ENCODE measurements at regions not wholly inside any gene's neighbourhood (a gene's known extent, or its start where the extent isn't known, plus 50 kb on each side); places are given as distances from the start of the nearest gene placed in this dataset.
A peak's percentile ranks its signal among the peaks of the same experiment; 100 is the strongest.
"Not testable (repeated sequence)": the region's sequence is repeated elsewhere in the genome, so short reads cannot be mapped to it uniquely, and the experiment has no call there.

GRCh38 chr12:8282181-8282580, 54.8 kb upstream of the FAM90A1 start:
- not testable (repeated sequence) for DNase-seq

GRCh38 chr12:8285681-8286080, 58.3 kb upstream of the FAM90A1 start:
- not testable (repeated sequence) for DNase-seq

- DNase-seq: not testable (repeated sequence)
Observed at GRCh38 chr12:8291764-8292163, 64.3 kb upstream of the FAM90A1 start.

DNA sequence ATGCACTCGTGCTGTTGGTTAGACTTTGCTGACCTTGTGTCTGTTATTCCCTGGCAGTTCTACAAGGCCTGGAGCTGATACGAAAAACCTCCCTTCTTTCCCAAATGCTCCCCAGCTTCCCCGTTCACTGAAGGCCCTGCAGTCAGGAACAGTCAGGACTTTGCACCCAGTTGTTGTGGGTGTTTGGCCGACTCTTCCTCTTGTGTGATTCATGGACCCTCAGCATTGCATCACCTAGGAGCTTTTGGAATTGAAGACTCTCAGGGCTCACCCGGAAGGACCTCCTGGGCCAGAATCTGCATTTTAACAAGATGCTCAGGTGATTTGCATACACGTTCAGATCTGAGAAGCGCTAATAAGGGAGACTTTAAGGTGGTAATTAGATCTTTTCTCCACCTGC, 67.2 kb upstream of the FAM90A1 start:
- not testable (repeated sequence) for DNase-seq

DNA sequence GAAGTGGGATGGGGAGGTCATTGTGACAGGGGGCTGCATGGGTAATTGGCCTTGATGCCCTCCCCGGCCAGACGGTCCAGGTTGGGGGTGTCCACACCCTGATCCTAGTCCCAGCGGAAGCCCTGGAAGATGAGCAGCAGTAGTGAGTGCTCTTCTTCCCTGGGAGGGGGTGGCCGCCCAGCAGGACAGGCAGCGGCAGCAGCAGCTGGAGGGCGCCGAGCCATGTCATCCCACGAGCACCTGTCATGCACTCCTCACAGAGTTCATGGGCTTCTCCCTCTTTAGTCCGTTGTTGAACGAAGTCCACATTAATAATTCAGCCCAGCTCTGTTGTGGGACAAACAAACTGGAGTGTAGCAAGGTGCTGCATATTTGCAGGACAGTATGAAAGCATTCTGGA, 81.2 kb upstream of the FAM90A1 start:
- DNase-seq: not testable (repeated sequence)

GRCh38 chr12:8315997-8316396, 88.6 kb upstream of the FAM90A1 start:
- not testable (repeated sequence) for DNase-seq

- not testable (repeated sequence) for DNase-seq
Observed at GRCh38 chr12:8317675-8318074, 90.3 kb upstream of the FAM90A1 start.

GRCh38 chr12:8320251-8320730, 92.9 kb upstream of the FAM90A1 start:
- peak; percentile 39 for DNase-seq

GRCh38 chr12:8320791-8321370, 93.5 kb upstream of the FAM90A1 start:
- not testable (repeated sequence) for DNase-seq

GRCh38 chr12:8325145-8325839, 97.9 kb upstream of the FAM90A1 start:
- DNase-seq: not testable (repeated sequence)

DNA sequence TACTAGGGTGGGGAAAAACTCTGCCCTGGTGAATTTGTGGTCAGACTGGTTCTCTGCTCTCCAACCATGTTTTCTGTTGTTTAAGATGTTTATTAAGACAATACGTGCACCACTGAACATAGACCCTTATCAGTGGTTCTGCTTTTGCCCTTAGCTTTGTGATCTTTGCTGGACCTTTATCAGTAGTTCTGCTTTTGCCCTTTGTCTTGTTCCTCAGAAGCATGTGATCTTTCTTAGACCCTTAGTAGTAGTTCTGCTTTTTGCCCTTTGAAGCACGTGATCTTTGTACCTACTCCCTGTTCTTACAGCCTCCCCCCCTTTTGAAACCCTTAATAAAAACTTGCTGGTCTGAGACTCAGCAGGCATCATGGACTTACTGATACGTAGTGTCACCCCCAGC, 101.4 kb upstream of the FAM90A1 start:
- DNase-seq: not testable (repeated sequence)

DNA sequence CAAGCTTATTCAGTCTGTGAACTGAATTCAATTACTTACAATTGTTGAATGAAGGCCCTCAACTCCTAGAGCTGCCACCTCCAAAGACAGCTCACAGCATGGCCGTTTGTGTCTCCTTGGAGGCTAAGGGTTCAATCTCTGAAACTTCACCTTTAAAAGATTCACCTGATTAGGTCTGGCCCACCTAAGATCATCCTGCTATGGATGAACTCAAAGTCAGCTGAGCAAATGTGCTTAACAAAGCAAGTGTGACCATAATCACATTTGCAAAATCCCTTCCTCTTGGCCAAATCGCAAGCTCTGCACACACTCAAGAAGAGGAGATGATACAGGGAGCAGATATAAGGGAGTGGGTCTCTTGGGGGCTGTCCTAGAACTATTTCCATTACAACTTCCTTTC, 105.0 kb upstream of the FAM90A1 start:
- DNase-seq: not testable (repeated sequence)

GRCh38 chr12:8351073-8351472, 104.7 kb upstream of the CLEC6A start:
- DNase-seq: not testable (repeated sequence)

DNA sequence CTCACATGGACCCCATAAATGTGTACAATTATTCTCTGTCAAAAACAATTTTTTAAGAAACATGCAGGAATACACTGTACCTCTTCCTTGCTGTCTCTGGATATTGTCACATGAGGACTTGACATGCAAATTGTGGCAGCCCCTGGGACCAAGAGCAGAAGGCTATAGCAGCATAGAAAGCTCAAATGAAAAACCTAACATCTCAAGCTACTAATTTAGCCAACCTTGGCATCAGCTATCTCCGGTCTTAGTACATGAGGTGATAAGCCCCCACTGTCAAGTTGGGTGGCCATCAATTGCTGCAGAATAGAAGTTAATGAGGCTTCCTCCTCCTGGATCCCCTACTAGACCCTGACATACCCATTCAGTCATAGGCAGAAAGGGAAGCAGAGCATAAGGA, 101.0 kb upstream of the CLEC6A start:
- not testable (repeated sequence) for DNase-seq

DNA sequence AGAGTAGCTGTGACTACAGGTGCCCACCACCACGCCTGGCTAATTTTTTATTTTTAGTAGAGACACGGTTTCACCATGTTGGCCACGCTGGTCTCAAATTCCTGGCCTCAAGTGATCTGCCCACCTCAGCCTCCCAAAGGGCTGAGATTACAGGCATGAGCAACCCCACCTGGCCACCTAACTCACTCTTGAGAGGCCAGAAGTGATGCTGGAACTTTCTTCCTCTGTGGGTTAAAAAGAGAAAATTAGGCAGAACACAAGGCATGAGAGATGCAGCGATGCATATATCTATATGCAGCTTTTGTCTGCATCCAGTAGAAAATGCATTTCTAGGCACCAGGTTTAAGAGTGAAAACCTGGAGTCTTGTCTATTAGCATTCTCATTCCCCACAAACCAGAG, 100.2 kb upstream of the CLEC6A start:
- DNase-seq: not testable (repeated sequence)

- DNase-seq: not testable (repeated sequence)
Observed at GRCh38 chr12:8373744-8374143, 82.0 kb upstream of the CLEC6A start.

DNA sequence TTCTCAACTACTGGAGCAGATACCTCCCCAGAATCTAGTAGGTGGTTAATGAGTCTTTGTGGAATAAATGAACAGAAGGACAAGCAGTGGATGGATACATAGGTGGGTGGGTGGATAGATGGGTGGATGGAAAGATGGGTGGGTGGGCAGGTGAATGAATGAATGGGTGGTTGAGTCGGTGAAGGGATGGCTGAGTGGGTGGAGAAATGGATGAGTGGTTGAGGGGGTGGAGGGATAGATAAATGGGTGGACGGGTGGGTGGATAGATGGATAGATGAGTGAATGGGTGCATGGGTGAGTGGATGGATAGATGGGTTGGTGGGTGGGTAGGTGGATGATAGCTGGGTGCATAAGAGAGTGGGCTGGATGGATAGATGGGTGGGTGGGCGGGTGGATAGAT, 80.6 kb upstream of the CLEC6A start:
- DNase-seq: not testable (repeated sequence)

- not testable (repeated sequence) for DNase-seq
Observed at GRCh38 chr12:8377756-8378155, 78.0 kb upstream of the CLEC6A start.

- not testable (repeated sequence) for DNase-seq
Observed at GRCh38 chr12:8382556-8382955, 73.2 kb upstream of the CLEC6A start.

- not testable (repeated sequence) for DNase-seq
Observed at GRCh38 chr12:8384686-8385085, 71.1 kb upstream of the CLEC6A start.

DNA sequence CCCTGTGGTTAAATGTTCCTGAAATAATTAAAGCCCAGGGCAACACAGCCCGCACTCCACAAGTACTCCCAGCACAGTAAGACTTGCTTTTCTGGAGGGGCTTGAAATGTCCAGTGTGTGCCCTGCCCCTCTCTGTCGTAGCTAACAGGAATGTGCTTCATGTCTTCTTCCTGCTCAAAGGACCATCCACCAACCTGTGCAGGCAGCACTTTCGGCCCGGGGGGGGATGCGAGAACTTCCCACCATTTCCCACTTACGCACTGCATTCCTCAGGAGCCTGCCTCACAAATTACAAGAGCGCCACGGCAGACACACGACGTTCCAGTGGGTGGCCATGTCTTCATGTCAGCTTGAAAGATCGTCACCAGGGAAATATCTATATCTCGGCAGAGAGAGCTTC, 70.3 kb upstream of the CLEC6A start:
- not testable (repeated sequence) for DNase-seq

DNA sequence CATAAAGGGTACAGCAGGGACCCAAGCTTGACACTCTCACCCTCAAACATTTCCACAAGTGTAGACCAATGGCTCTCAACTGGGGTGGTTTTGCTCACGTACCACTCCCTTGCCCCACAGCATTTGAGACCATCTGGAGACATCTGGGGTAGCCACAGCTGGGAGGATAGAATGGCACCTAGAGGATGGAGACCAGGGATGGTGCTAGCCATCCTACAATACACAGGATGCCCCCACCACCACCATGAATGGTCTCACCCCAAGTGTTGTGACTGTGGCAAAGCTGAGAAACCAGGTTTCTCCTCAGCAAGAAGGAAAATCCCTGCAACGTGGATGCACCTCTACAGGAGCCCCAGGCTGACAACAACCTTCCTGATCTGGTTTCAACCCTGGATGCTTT, 69.1 kb upstream of the CLEC6A start:
- DNase-seq: not testable (repeated sequence)

DNA sequence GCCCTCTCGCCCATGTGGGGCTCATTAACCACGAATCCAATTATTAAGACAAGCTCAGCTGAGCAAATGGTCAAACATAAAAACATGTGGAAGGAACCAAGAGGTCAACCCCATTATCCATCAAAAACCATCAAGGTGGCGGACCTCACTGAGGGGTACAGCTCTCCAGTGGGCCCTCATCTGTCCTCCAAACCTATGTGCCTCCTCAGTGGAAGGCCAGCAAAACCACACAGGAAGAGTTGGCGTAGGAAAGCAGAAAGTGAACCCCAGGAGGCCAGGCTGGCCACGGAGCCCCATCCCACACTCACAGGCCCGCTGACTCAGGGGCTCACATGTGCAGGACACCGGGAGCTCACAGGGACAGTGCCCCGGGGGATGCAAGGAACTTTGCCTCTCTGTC, 66.5 kb upstream of the CLEC6A start:
- DNase-seq: not testable (repeated sequence)

DNA sequence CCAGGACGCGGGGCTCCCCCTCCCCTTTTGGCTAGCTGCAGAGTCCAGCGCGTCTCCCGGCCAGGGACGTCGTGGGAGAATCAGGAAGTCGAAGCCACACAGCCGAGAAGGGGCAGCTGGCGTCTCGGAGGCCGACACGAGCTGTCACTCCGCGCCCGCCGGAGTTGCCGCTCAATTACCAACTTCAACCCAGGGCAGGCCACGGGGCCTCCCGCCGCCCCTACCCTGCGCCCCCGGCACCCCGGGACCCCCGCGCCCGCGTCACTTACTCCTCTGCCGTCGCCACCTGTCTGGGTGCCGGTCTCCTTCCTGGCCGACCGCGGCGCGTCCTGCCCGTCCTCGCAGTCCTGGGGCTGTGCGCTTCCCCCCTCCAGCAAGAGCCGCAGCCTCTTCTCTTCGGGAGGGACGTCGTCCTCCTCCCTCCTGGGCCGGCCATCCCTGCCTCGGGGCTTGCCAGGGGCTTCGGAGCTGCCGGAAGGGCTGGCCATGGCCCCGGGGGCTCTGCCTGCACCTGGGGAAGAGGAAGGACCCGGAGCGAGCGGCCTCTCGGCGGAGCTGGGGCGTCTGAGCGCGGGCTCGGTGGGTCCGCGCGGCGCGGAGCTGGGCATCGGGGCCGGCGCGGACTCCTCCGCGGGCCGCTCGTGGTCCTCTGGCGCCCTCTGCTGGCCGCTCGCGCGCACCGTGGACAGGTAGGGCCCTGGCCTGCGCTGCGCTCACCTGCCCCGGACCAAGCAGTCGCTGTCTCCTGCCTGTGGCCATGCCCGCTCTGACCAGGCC, 65.6 kb upstream of the CLEC6A start:
- DNase-seq: peak; percentile 58
